CD14-positive monocyte (primary cell): ENCODE measurements at regions not wholly inside any gene's neighbourhood (a gene's known extent, or its start where the extent isn't known, plus 50 kb on each side); places are given as distances from the start of the nearest gene placed in this dataset.

ENCODE experiments used
- DNase-seq, 3 donors: peaks; one replicate each; pipeline ENCODE4 v3.0.0-alpha.2; 2011 to 2022
- H2AFZ ChIP-seq: 2 replicates; pipeline ENCODE4 v1.6.0; 2012; ENCODE audit warnings: mild to moderate bottlenecking, low read depth, low read length, inconsistent platforms; ENCODE audit not compliant: insufficient read depth, poor library complexity, severe bottlenecking
- H3K27ac ChIP-seq, 2 donors: 1 replicate in 1 of 2; 2 replicates in 1 of 2; pipeline ENCODE4 v1.5.1; 2012 to 2013; ENCODE audit warnings: low read length in 2 of 2, control low read depth in 1 of 2, inconsistent platforms in 1 of 2, low read depth in 1 of 2, mild to moderate bottlenecking in 1 of 2
- H3K27me3 ChIP-seq, 2 donors: one replicate each; pipeline versions ENCODE4 v1.6.0 to v1.6.1; 2011 to 2013; ENCODE audit warnings: low read length in 2 of 2; ENCODE audit not compliant: control insufficient read depth in 2 of 2, insufficient read depth in 2 of 2
- H3K36me3 ChIP-seq, 2 donors: replicated peaks in 1 of 2; 1 replicate in 1 of 2; 2 replicates in 1 of 2; pipeline versions ENCODE4 v1.5.1 to v1.6.1; 2012 to 2013; ENCODE audit warnings: low read length in 2 of 2, control low read depth in 1 of 2, inconsistent platforms in 1 of 2, mild to moderate bottlenecking in 1 of 2; ENCODE audit not compliant: insufficient read depth in 2 of 2, control insufficient read depth in 1 of 2
- H3K4me1 ChIP-seq, 2 donors: 1 replicate in 1 of 2; 2 replicates in 1 of 2; pipeline versions ENCODE4 v1.5.1 to v1.6.1; 2012 to 2013; ENCODE audit warnings: low read length in 2 of 2, control low read depth in 1 of 2, inconsistent platforms in 1 of 2, mild to moderate bottlenecking in 1 of 2, moderate library complexity in 1 of 2; ENCODE audit not compliant: insufficient read depth in 2 of 2, control insufficient read depth in 1 of 2
- H3K4me2 ChIP-seq: replicated peaks from 2 replicates; pipeline ENCODE3; 2012; ENCODE audit warnings: low read length, moderate library complexity, mild to moderate bottlenecking; ENCODE audit not compliant: poor library complexity, severe bottlenecking; ENCODE audit errors: extremely low read depth
- H3K4me3 ChIP-seq, 3 experiments: fragments of 200-600 bp in 1 of 3; sonication (generic) in 1 of 3; replicated peaks in 1 of 3; 1 replicate in 2 of 3; 2 replicates in 1 of 3; pipeline ENCODE4 v1.5.1; 2011 to 2013; ENCODE audit warnings: low read length in 3 of 3, mild to moderate bottlenecking in 3 of 3, control low read depth in 2 of 3, low read depth in 2 of 3, inconsistent platforms in 1 of 3, moderate library complexity in 1 of 3
- H3K79me2 ChIP-seq: 2 replicates; pipeline ENCODE4 v1.6.0; 2012; ENCODE audit warnings: mild to moderate bottlenecking, control low read depth, inconsistent platforms, low read length, moderate library complexity; ENCODE audit not compliant: insufficient read depth
- H3K9ac ChIP-seq: 2 replicates; pipeline ENCODE4 v1.6.0; 2017; ENCODE audit warnings: low read length, mild to moderate bottlenecking; ENCODE audit not compliant: insufficient read depth, poor library complexity, severe bottlenecking
- H3K9me3 ChIP-seq, 2 donors: replicated peaks in 1 of 2; 1 replicate in 1 of 2; 2 replicates in 1 of 2; pipeline versions ENCODE4 v1.5.1 to v1.6.1; 2012 to 2013; ENCODE audit warnings: low read length in 2 of 2, control low read depth in 1 of 2; ENCODE audit not compliant: control insufficient read depth in 1 of 2, insufficient read depth in 1 of 2
- H4K20me1 ChIP-seq: 2 replicates; pipeline ENCODE4 v1.6.0; 2012; ENCODE audit warnings: mild to moderate bottlenecking, low read length, control low read depth, moderate library complexity; ENCODE audit not compliant: insufficient read depth
- H3K27ac Mint-ChIP-seq, 7 donors: one replicate each; pipeline ENCODE4 v1.8.0; 2020; ENCODE audit warnings: mild to moderate bottlenecking in 7 of 7, mixed read lengths in 7 of 7, moderate library complexity in 6 of 7, inconsistent platforms in 2 of 7
- H3K27me3 Mint-ChIP-seq, 3 donors: one replicate each; pipeline ENCODE4 v1.8.0; 2021 to 2022; ENCODE audit warnings: low read depth in 3 of 3, mild to moderate bottlenecking in 3 of 3, mixed read lengths in 3 of 3, moderate library complexity in 3 of 3, inconsistent platforms in 1 of 3
- H3K36me3 Mint-ChIP-seq, 2 donors: one replicate each; pipeline ENCODE4 v1.8.0; 2020; ENCODE audit warnings: mixed read lengths in 2 of 2, inconsistent platforms in 1 of 2, mild to moderate bottlenecking in 1 of 2
- H3K4me1 Mint-ChIP-seq: one replicate; pipeline ENCODE4 v1.8.0; 2020; ENCODE audit warnings: mild to moderate bottlenecking, mixed read lengths
- H3K4me3 Mint-ChIP-seq, 2 donors: one replicate each; pipeline ENCODE4 v1.8.0; 2020; ENCODE audit warnings: mild to moderate bottlenecking in 2 of 2, mixed read lengths in 2 of 2, moderate library complexity in 1 of 2
- H3K9me3 Mint-ChIP-seq, 7 donors: one replicate each; pipeline ENCODE4 v1.8.0; 2020 to 2022; ENCODE audit warnings: mixed read lengths in 7 of 7, mild to moderate bottlenecking in 6 of 7, moderate library complexity in 6 of 7, inconsistent platforms in 2 of 7
- WGBS: methylation state at CpG from one replicate; pipeline ENCODE4 v1.1.5; 2013; ENCODE audit warnings: missing lambda C conversion rate; ENCODE audit not compliant: insufficient coverage; 5-methylcytosine and 5-hydroxymethylcytosine counted together
- intact Hi-C, 2 donors: fragments of 100-400 bp; cut with micrococcal nuclease; formaldehyde crosslinking; loops; one replicate each; pipeline versions ENCODE4 v1.15.0 to v1.15.1; 2023
- TF ChIP-seq, protein P1 (sequence below): fragments of 200-600 bp; IDR thresholded peaks from one replicate; pipeline ENCODE4 v1.8.0; 2022; ENCODE audit warnings: antibody characterized with exemption, mild to moderate bottlenecking

DNA sequence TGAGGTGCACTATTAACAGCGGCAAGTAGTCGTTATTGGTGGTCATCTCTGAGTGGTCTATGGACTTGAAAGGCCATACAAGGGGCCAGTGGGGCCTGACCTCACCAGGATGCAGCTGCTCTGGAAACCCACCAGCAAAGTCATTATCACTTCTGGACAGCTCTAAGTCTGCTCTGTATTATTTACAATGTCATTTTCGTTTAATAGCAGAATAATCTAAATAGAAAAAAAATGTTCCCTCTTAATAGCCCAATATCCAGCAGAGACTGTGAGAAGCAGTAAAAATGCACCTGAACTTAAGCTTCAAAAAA, 85.0 kb upstream of the EED start:
- no peaks in the 10 kb centered on the region for H3K9me3 ChIP-seq
- H3K27me3 ChIP-seq, result no peaks in the 10 kb centered on the region
- no peak for DNase-seq
- intact Hi-C loops, result no loop called here
- H3K27ac ChIP-seq, result no peak overlapping the region
- H3K36me3 ChIP-seq, result no peaks in the 10 kb centered on the region
- no peak overlapping the region for H3K4me2 ChIP-seq
- H3K27ac Mint-ChIP-seq, result no peak overlapping the region
- no peaks in the 10 kb centered on the region for H4K20me1 ChIP-seq
- no peak overlapping the region for H2AFZ ChIP-seq
- peaks cover 69% of the 10 kb centered on the region for H3K4me1 Mint-ChIP-seq
- peaks cover 0 to 4% of the 10 kb centered on the region in 2 donors for H3K36me3 Mint-ChIP-seq
- H3K79me2 ChIP-seq, result no peaks in the 10 kb centered on the region
- peaks cover 0 to 2% (median 0%) of the 10 kb centered on the region in 3 donors for H3K27me3 Mint-ChIP-seq
- no peak overlapping the region for H3K4me3 Mint-ChIP-seq
- H3K4me3 ChIP-seq, result no peak overlapping the region
- no peak overlapping the region for H3K9ac ChIP-seq
- H3K4me1 ChIP-seq, result peaks cover 72 to 73% of the 10 kb centered on the region in 2 donors
- no CpG with 5 or more reads among the region's 3 CpGs for WGBS
- TF ChIP-seq, protein P1, sequence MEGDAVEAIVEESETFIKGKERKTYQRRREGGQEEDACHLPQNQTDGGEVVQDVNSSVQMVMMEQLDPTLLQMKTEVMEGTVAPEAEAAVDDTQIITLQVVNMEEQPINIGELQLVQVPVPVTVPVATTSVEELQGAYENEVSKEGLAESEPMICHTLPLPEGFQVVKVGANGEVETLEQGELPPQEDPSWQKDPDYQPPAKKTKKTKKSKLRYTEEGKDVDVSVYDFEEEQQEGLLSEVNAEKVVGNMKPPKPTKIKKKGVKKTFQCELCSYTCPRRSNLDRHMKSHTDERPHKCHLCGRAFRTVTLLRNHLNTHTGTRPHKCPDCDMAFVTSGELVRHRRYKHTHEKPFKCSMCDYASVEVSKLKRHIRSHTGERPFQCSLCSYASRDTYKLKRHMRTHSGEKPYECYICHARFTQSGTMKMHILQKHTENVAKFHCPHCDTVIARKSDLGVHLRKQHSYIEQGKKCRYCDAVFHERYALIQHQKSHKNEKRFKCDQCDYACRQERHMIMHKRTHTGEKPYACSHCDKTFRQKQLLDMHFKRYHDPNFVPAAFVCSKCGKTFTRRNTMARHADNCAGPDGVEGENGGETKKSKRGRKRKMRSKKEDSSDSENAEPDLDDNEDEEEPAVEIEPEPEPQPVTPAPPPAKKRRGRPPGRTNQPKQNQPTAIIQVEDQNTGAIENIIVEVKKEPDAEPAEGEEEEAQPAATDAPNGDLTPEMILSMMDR, result no peak
- peaks cover 0 to 3% (median 0%) of the 10 kb centered on the region in 7 donors for H3K9me3 Mint-ChIP-seq

DNA sequence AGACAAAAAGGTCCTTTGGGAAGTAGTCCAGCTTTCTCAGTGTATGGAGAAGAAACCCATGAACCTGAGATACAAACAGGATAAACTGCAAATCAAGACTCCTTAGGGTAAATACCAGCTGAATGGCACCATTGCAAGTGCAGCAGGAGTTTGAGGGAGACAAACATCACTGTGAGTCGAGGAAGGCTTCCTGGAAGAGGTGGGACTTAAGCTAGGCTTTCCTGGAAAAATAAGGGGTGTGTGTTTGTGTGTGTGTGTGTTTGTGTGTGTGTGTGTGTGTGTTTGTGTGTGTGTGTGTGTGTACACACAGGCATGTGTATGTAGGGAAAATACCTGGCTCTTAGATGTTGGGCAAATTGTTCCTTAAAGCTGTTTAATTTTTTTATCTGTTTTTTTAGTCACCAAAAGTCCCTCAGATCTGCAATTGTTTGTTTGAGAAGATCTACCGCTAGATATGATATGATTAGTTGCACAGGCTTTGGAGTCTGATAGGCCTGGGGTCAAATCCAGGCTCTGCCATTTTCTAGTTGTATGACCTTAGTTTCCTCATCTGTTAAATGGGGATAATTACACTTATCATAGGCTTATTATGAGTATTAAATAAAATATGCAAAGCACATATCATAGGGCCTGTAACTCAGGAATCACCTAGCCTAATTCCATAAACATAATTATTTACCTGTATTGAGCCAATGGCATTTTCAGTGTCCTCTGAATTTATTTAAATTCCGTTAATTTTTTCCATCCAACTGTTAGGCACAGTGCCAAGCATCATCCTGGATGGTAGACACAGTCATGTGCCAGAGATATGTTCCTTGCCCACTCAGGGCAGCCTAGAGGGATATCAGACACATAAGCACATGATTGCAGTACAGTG, 85.6 kb upstream of the EED start:
- H3K27me3 Mint-ChIP-seq, result peaks cover 0 to 2% (median 0%) of the 10 kb centered on the region in 3 donors
- peaks cover 65% of the 10 kb centered on the region for H3K4me1 Mint-ChIP-seq
- Histone ChIP-seq H3K9ac (no peak overlapping the region), H3K9me3 (no peaks in the 10 kb centered on the region), H4K20me1 (no peaks in the 10 kb centered on the region), H3K4me1 (peaks cover 66 to 67% of the 10 kb centered on the region in 2 donors), H3K4me2 (no peak overlapping the region), H3K79me2 (no peaks in the 10 kb centered on the region), H3K27ac (no peak overlapping the region), H2AFZ (no peak overlapping the region), H3K36me3 (no peaks in the 10 kb centered on the region), H3K4me3 (no peak overlapping the region), H3K27me3 (no peaks in the 10 kb centered on the region)
- no peak for DNase-seq
- H3K4me3 Mint-ChIP-seq, result no peak overlapping the region
- H3K36me3 Mint-ChIP-seq, result peaks cover 0 to 4% of the 10 kb centered on the region in 2 donors
- TF ChIP-seq, protein P1, result no peak
- intact Hi-C loops, result no loop called here
- WGBS, result 100% methylated on average over 1 of the region's 3 CpGs
- peaks cover 0 to 3% (median 0%) of the 10 kb centered on the region in 7 donors for H3K9me3 Mint-ChIP-seq
- no peak overlapping the region for H3K27ac Mint-ChIP-seq
